ENCODE measurements at regions not wholly inside any gene's neighbourhood (a gene's known extent, or its start where the extent isn't known, plus 50 kb on each side); places are given as distances from the start of the nearest gene placed in this dataset.
A peak's percentile ranks its signal among the peaks of the same experiment; 100 is the strongest.

GRCh38 chr12:67926063-67926462 lies 63.2 kb upstream of the IFNG-AS1 start:
- H3K9me3 Mint-ChIP-seq: no peaks in the 10 kb centered on the region
- no peaks in the 10 kb centered on the region for H3K36me3 Mint-ChIP-seq (ENCODE audit: low read depth)
- peaks cover 42% of the 10 kb centered on the region for H3K4me1 Mint-ChIP-seq
- no peaks in the 10 kb centered on the region for H3K27me3 Mint-ChIP-seq (ENCODE audit: low read depth)
- TF ChIP-seq CTCF (IDR thresholded peaks at IDR 0.05; ENCODE audit: unreplicated experiment in 3 of 3): no peak
- H3K27ac Mint-ChIP-seq: no peak overlapping the region
- no peak overlapping the region for H3K4me3 Mint-ChIP-seq

- TF ChIP-seq CTCF (IDR thresholded peaks at IDR 0.05; ENCODE audit: unreplicated experiment in 3 of 3): no peak
- Mint-ChIP-seq H3K36me3 (ENCODE audit: low read depth) (no peaks in the 10 kb centered on the region), H3K4me1 (peaks cover 40% of the 10 kb centered on the region), H3K27ac (peak overlapping the region; percentile 32 to 48 (median 48)), H3K9me3 (no peaks in the 10 kb centered on the region), H3K4me3 (no peak overlapping the region), H3K27me3 (ENCODE audit: low read depth) (no peaks in the 10 kb centered on the region)
These were observed 61.9 kb upstream of the IFNG-AS1 start for GRCh38 chr12:67927324-67927723.

GRCh38 chr12:67927815-67928214 lies 61.4 kb upstream of the IFNG-AS1 start:
- Mint-ChIP-seq H3K9me3 (no peaks in the 10 kb centered on the region), H3K27ac (peak overlapping the region; percentile 32 to 48 (median 48)), H3K4me3 (no peak overlapping the region), H3K27me3 (ENCODE audit: low read depth) (no peaks in the 10 kb centered on the region), H3K4me1 (peaks cover 40% of the 10 kb centered on the region), H3K36me3 (ENCODE audit: low read depth) (no peaks in the 10 kb centered on the region)
- no peak for TF ChIP-seq CTCF (IDR thresholded peaks at IDR 0.05; ENCODE audit: unreplicated experiment in 3 of 3)

GRCh38 chr12:67928621-67929383 lies 60.4 kb upstream of the IFNG-AS1 start:
- no peak overlapping the region for H3K4me3 Mint-ChIP-seq
- no peaks in the 10 kb centered on the region for H3K9me3 Mint-ChIP-seq
- no peaks in the 10 kb centered on the region for H3K27me3 Mint-ChIP-seq (ENCODE audit: low read depth)
- H3K36me3 Mint-ChIP-seq (ENCODE audit: low read depth): no peaks in the 10 kb centered on the region
- H3K4me1 Mint-ChIP-seq: peaks cover 40% of the 10 kb centered on the region
- no peak for TF ChIP-seq CTCF (IDR thresholded peaks at IDR 0.05; ENCODE audit: unreplicated experiment in 3 of 3)
- peak overlapping the region in 1 of 3 experiments; percentile 32 for H3K27ac Mint-ChIP-seq

- H3K9me3 Mint-ChIP-seq: no peaks in the 10 kb centered on the region
- no peaks in the 10 kb centered on the region for H3K36me3 Mint-ChIP-seq (ENCODE audit: low read depth)
- H3K4me3 Mint-ChIP-seq: no peak overlapping the region
- no peaks in the 10 kb centered on the region for H3K27me3 Mint-ChIP-seq (ENCODE audit: low read depth)
- no peak for TF ChIP-seq CTCF (IDR thresholded peaks at IDR 0.05; ENCODE audit: unreplicated experiment in 3 of 3)
- H3K4me1 Mint-ChIP-seq: peaks cover 40% of the 10 kb centered on the region
- no peak overlapping the region for H3K27ac Mint-ChIP-seq
These were observed 59.9 kb upstream of the IFNG-AS1 start for GRCh38 chr12:67929384-67929772.

- Mint-ChIP-seq H3K36me3 (ENCODE audit: low read depth) (no peaks in the 10 kb centered on the region), H3K4me1 (peaks cover 29% of the 10 kb centered on the region), H3K9me3 (no peaks in the 10 kb centered on the region), H3K4me3 (no peak overlapping the region), H3K27ac (no peak overlapping the region), H3K27me3 (ENCODE audit: low read depth) (no peaks in the 10 kb centered on the region)
- TF ChIP-seq CTCF (IDR thresholded peaks at IDR 0.05; ENCODE audit: unreplicated experiment in 3 of 3): no peak
These were observed 51.4 kb upstream of the IFNG-AS1 start for GRCh38 chr12:67937822-67938221.
